ENCODE measurements at regions not wholly inside any gene's neighbourhood (a gene's known extent, or its start where the extent isn't known, plus 50 kb on each side); places are given as distances from the start of the nearest gene placed in this dataset.

GRCh38 chr12:132405742-132406251 lies 76.4 kb upstream of the GALNT9 start:
- no peak for TF ChIP-seq CTCF (conservative IDR thresholded peaks at IDR 0.05; ENCODE audit: low read length)
- TF ChIP-seq EZH2phosphoT487 (IDR thresholded peaks at IDR 0.05; ENCODE audit: borderline replicate concordance): no peak
